Activated naive CD8-positive, alpha-beta T cell treated with anti-CD3 and anti-CD28 coated beads, Interleukin-2, amount 50 U/mL, for 16 hours (primary cell): ENCODE measurements at regions not wholly inside any gene's neighbourhood (a gene's known extent, or its start where the extent isn't known, plus 50 kb on each side); places are given as distances from the start of the nearest gene placed in this dataset.

ENCODE experiments used
- DNase-seq: peaks from one replicate; pipeline ENCODE4 v3.0.0-alpha.2; 2020; ENCODE audit warnings: low read depth, low spot score

GRCh38 chr4:176902710-176903323, 110.1 kb upstream of the VEGFC start:
- DNase-seq = no peak

GRCh38 chr4:176906709-176907108, 114.0 kb upstream of the VEGFC start:
- no peak for DNase-seq

- DNase-seq = no peak
These were observed 117.9 kb upstream of the VEGFC start for GRCh38 chr4:176910646-176911045.

DNA sequence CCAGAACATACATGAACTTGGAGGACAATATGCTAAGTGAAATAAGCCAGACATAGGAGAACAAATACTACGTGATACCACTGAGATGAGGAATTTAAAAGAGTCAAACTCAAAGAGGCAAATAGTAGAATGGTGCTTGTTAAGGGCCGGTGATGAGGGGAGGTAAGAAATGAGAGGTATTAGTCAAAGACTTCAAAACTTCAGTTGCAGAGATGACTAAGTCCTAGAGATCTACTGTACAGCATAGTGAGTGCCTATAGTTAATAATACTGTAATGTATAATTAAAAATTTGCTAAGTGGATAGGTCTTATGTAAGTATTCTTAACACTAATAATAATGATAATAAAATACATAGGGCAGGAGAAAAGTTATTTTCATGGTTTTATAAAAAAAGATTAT, 126.9 kb upstream of the VEGFC start:
- no peak for DNase-seq

- no peak for DNase-seq
These were observed 128.0 kb upstream of the VEGFC start for GRCh38 chr4:176920694-176921093.

DNA sequence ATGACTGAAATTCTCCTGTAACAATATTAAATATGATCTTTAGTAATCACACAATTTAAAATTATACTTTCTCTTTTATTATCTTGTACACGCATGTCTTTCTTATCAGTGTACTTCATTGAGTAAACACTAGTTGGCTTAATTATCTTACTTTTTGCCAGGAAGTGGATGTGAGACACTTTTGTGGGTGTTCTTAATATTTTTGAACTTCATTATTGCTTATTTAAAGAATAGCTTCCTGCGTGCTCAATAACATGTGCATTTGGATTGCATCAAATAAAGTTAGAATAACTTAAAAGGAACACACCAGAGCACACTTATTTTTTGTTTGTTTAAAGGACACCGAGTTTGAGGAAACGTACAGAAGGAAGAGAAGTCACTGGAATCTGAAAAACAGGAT, 128.5 kb upstream of the VEGFC start:
- no peak for DNase-seq

DNA sequence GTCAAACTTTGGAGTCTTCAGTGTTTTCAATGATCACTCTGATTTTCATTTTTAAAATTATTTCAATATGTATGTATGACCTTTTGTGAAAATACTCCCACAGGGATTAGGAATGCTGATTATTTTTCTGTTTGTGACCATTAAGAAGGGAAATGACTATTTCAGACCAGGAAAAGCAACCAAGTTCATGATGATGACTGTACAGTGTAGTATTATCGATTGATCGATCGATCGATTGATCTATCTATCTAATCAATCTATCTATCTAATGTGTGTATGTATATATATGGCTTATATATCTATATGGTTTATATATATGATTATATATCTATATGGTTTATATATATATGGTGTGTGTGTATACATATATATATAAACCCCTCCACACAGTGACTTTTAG, 131.5 kb upstream of the VEGFC start:
- no peak for DNase-seq

GRCh38 chr4:176925962-176926361, 133.2 kb upstream of the VEGFC start:
- DNase-seq = no peak

DNA sequence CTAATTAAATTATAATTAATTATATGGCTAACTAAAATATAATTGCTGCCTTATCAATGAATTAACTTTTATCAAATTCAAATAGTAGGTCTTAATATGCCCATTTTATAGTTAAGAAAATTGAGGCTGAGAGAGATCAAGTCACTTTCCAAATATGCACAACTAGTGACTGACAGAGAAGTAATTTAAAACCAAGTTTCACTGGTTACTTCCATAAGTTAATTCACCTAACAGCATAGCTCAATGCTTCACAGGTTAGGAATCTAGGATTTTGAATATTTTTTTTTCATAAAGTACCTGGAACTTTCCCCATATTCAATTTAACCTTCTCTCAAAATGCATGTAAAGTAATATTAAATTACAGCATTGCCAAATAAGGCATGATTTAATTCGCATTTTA, 134.4 kb upstream of the VEGFC start:
- DNase-seq = no peak

DNA sequence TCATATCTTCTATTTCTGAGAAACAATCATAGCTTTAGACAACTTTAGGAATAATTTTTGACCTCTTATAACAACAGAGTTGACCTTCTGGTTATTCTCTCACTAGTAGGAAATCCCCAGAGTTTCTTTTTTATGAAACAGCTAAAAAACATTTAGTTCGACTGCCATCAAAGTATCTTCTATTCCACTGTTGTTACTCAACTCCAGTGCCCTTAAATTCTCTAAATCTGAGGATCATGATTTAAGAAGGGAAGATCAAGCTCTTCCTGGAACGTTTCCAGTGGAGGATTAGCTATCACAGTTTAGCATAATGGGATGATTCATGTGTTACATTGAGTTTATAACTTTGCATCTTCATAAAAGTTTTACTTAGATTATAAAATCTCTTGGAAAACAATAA, 134.9 kb upstream of the VEGFC start:
- no peak for DNase-seq

DNA sequence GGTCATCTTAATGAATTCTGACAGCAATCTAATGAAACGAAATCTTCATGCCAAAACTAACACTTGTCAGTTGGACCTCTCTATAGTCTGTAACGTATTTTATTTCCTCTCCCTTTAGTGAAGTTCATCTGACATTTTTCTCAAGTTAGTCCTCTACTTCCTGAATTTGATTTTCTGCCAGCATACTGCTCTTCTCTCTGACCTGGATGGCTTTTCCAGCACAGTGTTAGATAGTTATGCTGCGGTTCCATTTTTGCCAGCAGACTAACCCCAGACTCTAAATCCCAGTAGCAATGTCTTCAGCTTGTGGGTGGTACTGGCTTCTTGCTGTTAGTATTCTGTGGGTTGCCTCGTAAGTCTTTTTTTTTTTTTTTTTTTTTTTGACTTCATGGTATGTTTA, 146.7 kb upstream of the VEGFC start:
- no peak for DNase-seq

DNA sequence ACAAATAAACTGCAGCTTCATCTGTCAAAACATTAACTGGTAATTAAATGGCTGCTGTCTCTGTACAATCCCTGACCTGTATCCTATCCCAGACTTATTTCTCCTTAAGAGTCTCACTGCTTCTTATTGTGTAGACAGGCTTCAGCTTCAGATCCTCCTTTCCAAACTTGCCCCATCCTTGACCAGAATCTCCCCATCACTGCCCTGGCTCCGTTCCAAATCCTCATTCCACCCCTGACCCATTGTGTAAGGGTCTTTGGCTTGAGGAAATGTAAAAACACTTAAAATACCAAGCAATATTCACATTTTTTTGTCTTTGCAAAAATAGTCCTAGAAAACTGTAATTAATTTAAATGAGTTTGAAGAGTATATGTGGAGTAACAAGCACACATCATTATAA, 152.6 kb upstream of the VEGFC start:
- no peak for DNase-seq

DNA sequence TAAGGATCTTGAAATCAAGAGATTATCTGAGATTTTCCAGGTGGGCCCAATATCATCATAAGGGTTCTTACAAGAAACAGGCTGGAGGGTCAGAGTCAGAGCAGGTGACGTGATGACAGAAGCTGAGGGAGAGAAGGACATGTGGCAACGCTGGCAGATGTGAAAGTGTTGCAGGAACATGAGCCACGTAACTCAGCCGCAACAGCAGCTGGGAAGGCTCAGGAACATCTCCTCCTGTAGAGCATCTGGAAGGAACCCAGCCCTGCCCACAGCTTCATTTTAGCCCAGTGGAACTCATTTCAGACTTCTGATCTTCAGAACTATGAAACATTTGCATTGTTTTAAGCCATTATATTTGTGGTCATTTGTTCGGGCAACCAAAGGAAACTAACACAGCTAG, 156.3 kb upstream of the VEGFC start:
- no peak for DNase-seq

DNA sequence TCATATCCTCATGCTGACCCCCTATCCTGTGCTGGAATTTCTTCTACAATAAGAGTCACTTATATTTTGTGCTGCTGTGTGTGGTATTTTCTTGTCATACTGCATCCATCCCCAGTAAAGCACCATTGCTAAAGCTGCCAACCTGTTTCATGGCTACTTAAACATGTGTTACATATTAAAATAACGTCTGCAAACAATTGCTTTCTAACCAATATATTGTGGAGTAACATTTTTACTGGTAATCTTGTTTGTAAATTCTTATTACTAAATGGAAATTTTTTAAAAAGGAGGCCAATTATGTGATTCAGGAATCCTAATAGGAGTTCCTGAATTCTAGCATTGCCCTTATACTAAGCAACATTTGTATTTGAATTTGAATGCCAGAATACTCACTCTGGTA, 160.3 kb upstream of the VEGFC start:
- DNase-seq = no peak

GRCh38 chr4:176957353-176958118, 164.8 kb upstream of the VEGFC start:
- no peak for DNase-seq

GRCh38 chr4:176959980-176960379, 167.3 kb upstream of the VEGFC start:
- no peak for DNase-seq

GRCh38 chr4:176963121-176963520, 170.4 kb upstream of the VEGFC start:
- no peak for DNase-seq

GRCh38 chr4:176964116-176964691, 171.5 kb upstream of the VEGFC start:
- DNase-seq = no peak

DNA sequence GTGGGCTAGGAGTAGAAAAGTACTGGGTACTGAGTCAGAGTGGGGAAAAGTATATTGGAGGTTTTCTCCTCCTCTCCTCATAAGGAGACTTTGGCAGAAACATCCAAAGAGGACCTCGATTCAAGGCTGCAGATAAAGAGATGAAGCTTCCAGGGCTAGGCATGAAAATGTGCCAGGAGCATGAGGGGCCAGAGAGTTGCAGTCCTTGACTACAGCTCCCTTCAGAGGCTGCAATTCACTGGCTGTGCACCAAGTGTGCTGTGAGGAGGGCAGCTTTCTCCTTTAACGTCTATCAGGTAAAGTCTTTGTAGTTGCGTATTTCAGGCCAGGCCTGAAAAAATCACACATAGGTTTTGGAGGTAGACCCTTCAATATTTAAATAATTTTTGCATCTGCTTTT, 174.9 kb upstream of the VEGFC start:
- DNase-seq = no peak

- DNase-seq = no peak
These were observed 175.4 kb upstream of the VEGFC start for GRCh38 chr4:176968094-176968493.

GRCh38 chr4:176969011-176969410, 176.3 kb upstream of the VEGFC start:
- no peak for DNase-seq

DNA sequence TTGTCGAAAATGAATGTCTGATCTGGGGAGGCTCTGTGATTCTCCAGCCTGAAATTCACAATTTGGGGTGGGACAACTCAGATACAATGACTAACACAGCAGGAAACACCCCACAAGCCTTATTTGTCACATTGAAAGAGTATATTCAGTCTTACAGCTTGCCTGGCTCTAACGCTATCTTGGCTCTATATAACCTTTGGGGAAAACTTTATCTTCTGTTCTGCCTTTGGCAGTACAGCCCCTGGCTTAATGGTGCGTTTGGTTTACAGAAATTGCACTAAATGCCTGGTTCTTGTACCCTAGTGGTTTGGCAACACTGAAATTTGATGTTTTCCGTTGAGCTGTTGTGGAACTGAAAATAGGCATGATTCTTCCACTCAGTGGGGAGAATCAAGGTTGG, 178.1 kb upstream of the VEGFC start:
- DNase-seq = no peak

DNA sequence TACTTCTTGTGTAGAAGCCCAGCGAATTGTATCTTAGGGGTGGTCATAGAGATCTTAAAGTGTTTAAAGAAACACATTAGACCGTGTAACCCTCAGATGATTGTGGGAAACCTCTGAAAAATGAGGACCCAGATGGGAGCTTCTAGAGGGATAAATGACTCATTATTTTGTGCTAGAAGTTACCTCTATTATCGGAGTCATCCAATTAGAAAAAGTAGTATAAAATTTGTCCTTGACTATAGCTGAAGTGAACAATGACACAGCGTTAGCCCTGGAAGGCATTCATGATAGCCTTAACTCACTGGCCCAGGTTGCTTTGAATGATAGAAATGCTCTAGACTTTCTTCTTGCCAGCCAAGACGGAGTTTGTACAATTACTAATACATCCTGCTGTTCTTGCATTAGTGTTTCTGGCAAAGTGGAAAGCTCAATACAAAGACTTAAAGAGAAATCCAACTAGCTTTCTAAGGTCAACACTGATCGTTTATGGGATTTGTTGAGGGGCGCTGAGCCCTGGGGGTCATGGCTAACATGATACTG, 178.9 kb upstream of the VEGFC start:
- no peak for DNase-seq
